GM19240 (cell line): ENCODE measurements at regions not wholly inside any gene's neighbourhood (a gene's known extent, or its start where the extent isn't known, plus 50 kb on each side); places are given as distances from the start of the nearest gene placed in this dataset.

ENCODE experiments used
- DNase-seq: peaks from one replicate; pipeline ENCODE4 v3.0.0; 2011; ENCODE audit warnings: low spot score; ENCODE audit not compliant: insufficient read length

DNA sequence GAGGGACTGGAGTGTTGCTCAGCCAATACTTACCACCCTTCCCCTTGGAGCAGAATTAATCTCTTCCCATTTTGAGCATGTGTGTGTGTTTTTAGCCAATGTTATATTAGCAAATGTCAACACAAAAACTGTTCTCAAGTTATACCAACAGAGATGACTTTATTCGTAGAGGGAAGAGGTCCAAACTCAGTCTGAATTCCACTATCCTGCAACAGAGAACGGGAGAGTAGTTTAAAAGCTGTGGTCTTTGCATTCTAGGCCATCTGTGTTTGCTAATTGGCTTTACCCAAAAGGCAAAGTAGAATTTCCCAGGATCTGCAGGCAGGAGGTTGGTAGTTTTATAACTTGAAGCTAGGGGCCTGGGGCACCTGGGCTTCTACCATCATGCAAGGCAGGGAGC, 847.9 kb upstream of the TMEM132C start:
- no peak for DNase-seq

DNA sequence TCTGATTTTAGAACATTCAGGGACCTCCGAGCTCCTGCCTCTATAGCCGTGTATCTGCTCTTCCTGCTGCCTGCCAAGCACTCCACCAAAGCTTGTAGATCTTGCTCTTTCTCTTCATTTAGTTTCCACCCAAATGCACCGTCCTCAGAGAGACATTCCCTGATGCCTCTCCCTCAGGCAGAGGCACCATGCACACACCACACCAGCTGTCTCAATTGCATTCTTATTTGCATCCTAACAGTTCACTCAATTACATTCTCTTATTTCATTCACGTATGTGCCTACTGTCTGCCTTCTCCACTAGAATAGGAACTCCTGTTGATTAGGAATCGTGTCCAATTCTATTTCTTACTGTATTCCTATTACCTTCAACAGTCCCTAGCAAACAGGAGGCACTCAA, 845.4 kb upstream of the TMEM132C start:
- DNase-seq, result no peak

GRCh38 chr12:127422935-127423566, 843.9 kb upstream of the TMEM132C start:
- no peak for DNase-seq

- no peak for DNase-seq
These were observed 841.5 kb upstream of the TMEM132C start for GRCh38 chr12:127425474-127425873.

- no peak for DNase-seq
These were observed 838.5 kb upstream of the TMEM132C start for GRCh38 chr12:127428420-127428819.

GRCh38 chr12:127429551-127430285, 837.3 kb upstream of the TMEM132C start:
- DNase-seq, result no peak

DNA sequence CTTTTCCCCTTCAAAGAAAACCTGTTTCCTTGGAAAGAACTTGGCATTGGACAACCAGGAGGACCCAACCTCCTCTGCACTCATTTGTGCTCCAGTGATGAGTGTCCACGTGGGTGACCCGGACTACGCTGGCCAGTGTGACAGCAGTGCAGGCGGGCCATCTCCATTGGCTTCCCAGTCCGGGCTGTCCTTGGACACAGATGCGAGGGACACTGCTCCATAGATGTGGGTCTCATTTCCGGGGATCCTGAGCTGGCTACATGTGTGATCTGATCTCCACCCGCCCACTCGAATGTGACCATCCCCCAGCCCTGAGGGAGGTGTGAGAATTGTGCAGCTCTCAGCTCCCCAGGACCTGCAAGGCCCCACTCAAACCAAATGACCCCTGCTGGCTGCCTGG, 836.6 kb upstream of the TMEM132C start:
- no peak for DNase-seq

GRCh38 chr12:127431177-127431576, 835.8 kb upstream of the TMEM132C start:
- no peak for DNase-seq

DNA sequence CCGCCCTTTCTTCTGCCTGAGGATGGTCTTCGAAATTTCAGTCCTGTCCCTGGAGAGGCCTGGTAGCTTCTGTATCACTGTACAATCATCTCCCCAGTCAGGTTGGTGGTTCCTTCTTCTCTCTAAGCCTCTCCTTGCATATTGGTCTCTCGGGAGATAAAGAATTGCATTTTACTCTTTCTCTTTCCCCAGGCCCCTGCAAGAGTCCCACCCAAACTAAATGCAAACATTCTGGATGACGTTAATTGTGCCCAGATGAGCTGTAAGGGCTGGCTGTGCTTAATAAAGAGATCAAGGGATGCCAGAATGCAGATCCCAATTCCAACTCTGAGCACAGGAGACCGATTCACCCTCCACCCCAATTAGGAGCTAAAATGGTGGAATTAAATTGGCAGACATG, 835.4 kb upstream of the TMEM132C start:
- DNase-seq, result no peak

DNA sequence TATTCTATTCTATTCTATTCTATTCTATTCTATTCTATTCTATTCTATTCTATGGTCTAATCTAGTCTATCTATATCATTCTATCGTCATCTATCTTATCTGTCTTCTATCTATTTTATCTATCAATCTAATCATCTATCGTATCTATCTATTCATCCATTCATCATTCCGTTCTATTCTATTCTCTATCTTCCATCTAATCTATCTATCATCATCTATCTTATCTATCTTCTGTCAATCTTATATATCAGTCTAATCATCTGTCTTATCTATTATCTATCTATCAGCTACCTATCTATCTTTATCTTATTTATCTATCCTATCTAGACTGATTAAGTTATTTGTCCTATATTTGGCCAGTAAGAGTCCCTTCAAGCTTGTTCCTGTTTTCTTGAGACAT, 831.5 kb upstream of the TMEM132C start:
- DNase-seq, result no peak

- no peak for DNase-seq
These were observed 828.3 kb upstream of the TMEM132C start for GRCh38 chr12:127438512-127439244.

GRCh38 chr12:127445581-127446139, 821.3 kb upstream of the TMEM132C start:
- no peak for DNase-seq

- no peak for DNase-seq
These were observed 818.1 kb upstream of the TMEM132C start for GRCh38 chr12:127448906-127449305.

GRCh38 chr12:127450826-127451225, 816.1 kb upstream of the TMEM132C start:
- DNase-seq, result no peak

GRCh38 chr12:127455347-127456265, 811.4 kb upstream of the TMEM132C start:
- DNase-seq, result no peak

DNA sequence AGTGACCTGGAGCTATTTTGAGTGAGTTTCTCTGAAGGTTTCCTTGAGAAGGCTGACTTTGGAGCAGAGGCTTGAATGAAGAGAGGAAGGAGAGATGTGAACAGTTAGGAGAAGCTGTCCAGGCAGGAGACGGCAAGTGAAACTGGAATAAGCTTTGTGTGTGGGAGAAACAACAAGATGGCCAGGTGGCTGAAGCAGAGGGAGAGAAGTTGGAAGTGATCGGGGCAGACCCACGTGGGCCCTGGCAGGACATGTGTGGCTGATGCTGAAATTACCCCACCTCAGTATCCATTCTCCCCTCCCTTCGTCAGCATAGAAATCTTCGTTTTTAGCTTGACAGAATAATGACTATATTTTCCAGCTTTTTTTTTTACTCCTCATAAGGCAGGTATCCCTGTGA, 809.2 kb upstream of the TMEM132C start:
- no peak for DNase-seq

- no peak for DNase-seq
These were observed 807.8 kb upstream of the TMEM132C start for GRCh38 chr12:127459166-127459565.

DNA sequence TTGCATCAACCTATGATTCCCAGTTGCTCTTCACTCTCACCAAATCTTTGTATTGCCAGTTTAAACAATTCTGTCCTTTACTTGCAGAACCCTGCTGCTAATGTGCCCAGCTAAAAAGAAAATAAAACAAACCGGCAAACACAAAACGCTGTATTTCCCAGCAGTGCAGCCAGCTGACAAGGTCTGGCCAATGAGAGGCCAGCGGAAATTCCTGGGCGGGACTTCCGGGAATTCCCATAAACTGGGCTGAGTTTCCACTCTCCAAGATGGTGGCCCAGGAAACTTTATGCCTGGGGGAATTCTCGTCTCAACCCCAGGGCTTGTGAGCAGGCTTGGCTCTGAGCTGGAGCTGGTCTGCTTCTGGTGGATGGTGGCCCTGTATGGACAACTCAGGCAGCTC, 807.3 kb upstream of the TMEM132C start:
- no peak for DNase-seq

DNA sequence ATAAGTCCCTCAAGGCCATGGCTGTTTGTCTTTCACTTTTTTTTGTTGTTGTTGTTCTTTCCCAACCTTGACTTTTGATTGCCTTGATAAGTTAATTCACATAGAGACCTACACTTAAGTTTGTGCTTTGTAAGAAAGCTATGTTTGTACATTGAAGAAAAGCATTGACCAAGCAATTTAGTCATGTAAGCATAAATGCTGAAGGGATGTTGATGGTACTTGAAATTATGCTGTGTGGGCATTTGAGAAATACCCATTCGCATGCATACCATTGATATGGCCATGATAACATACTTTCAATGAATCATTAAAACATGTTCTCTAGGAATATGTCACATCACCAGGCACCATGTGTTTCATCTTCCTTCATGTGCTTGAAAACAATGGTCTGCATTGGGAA, 803.7 kb upstream of the TMEM132C start:
- DNase-seq, result no peak

GRCh38 chr12:127469331-127469730, 797.6 kb upstream of the TMEM132C start:
- DNase-seq, result no peak

GRCh38 chr12:127473766-127474165, 793.2 kb upstream of the TMEM132C start:
- DNase-seq, result no peak
